Loucy (cell line): ENCODE measurements at regions not wholly inside any gene's neighbourhood (a gene's known extent, or its start where the extent isn't known, plus 50 kb on each side); places are given as distances from the start of the nearest gene placed in this dataset.

Experiments
- CTCF ChIP-seq: fragments of 200-600 bp; sonication (generic); conservative IDR thresholded peaks from 2 replicates; pipeline ENCODE4 v1.5.1; 2014; ENCODE audit warnings: mild to moderate bottlenecking, antibody characterized with exemption, low read length
- EZH2phosphoT487 ChIP-seq: fragments of 200-600 bp; IDR thresholded peaks from 2 replicates; pipeline ENCODE4 v1.6.1; 2018; ENCODE audit warnings: antibody characterized with exemption, mild to moderate bottlenecking, moderate library complexity, borderline replicate concordance

GRCh38 chr12:39235990-39236767 lies 206.7 kb downstream of the KIF21A start:
- no peak for TF ChIP-seq CTCF
- no peak for TF ChIP-seq EZH2phosphoT487
